ENCODE measurements at regions not wholly inside any gene's neighbourhood (a gene's known extent, or its start where the extent isn't known, plus 50 kb on each side); places are given as distances from the start of the nearest gene placed in this dataset.

DNA sequence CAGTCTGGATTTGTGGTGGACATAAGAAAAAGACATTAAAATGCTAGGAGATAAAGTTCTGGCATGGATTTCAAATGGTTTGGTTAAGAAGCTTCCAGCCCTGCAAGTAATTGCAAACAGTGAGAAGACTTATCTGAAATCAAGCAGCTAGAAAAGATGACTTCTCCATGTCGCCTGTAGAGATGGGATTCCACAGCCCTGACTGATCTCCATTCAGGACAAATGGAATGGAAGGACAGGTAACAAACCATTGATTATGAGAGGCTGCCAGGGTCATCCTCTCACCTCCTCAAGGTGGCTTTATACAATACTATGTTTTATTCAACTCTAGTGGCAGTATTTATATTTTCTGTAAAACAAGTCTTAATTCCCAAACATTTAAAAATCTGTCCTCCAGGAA, 237.9 kb downstream of the HLX start:
- FAIRE-seq (no peak), DNase-seq (ENCODE audit: low read depth, low spot score) (no peak)
- Histone ChIP-seq H4K20me1 (replicated peaks; ENCODE audit: control insufficient read depth, extremely low read depth, insufficient read depth, low read length) (no peaks in the 10 kb centered on the region), H3K4me2 (ENCODE audit: insufficient read depth, low read length) (no peak overlapping the region), H3K9ac (replicated peaks; ENCODE audit: extremely low read depth, insufficient read depth, low read length) (no peak overlapping the region), H3K27ac (ENCODE audit: insufficient read depth, low read depth, low read length) (no peak overlapping the region), H3K36me3 (ENCODE audit: control insufficient read depth in 2 of 2, extremely low read depth in 1 of 2, insufficient read depth in 2 of 2, low read length in 2 of 2) (no peaks in the 10 kb centered on the region), H3K4me1 (ENCODE audit: control insufficient read depth, extremely low read depth, insufficient read depth, low read length) (peaks cover 3% of the 10 kb centered on the region), H3K9me1 (replicated peaks; ENCODE audit: control insufficient read depth, extremely low read depth, insufficient read depth, low read length) (no peaks in the 10 kb centered on the region), H3K79me2 (ENCODE audit: control insufficient read depth, insufficient read depth, low read length) (no peaks in the 10 kb centered on the region), H2AFZ (ENCODE audit: low read depth, low read length) (no peak overlapping the region), H3K9me3 (replicated peaks; ENCODE audit: control insufficient read depth, insufficient read depth, low read length) (no peaks in the 10 kb centered on the region), H3K27me3 (ENCODE audit: control insufficient read depth in 2 of 2, insufficient read depth in 2 of 2, low read length in 2 of 2) (no peaks in the 10 kb centered on the region), H3K4me3 (replicated peaks in 1 of 3; ENCODE audit: insufficient read depth in 1 of 3, low read depth in 1 of 3, low read length in 3 of 3) (no peak overlapping the region)
- TF ChIP-seq, protein P1, sequence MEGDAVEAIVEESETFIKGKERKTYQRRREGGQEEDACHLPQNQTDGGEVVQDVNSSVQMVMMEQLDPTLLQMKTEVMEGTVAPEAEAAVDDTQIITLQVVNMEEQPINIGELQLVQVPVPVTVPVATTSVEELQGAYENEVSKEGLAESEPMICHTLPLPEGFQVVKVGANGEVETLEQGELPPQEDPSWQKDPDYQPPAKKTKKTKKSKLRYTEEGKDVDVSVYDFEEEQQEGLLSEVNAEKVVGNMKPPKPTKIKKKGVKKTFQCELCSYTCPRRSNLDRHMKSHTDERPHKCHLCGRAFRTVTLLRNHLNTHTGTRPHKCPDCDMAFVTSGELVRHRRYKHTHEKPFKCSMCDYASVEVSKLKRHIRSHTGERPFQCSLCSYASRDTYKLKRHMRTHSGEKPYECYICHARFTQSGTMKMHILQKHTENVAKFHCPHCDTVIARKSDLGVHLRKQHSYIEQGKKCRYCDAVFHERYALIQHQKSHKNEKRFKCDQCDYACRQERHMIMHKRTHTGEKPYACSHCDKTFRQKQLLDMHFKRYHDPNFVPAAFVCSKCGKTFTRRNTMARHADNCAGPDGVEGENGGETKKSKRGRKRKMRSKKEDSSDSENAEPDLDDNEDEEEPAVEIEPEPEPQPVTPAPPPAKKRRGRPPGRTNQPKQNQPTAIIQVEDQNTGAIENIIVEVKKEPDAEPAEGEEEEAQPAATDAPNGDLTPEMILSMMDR (IDR thresholded peaks at IDR 0.05; ENCODE audit: extremely low read depth in 1 of 2, insufficient read depth in 1 of 2, low read depth in 1 of 2, low read length in 2 of 2): no peak
- TF ChIP-seq, protein P2, sequence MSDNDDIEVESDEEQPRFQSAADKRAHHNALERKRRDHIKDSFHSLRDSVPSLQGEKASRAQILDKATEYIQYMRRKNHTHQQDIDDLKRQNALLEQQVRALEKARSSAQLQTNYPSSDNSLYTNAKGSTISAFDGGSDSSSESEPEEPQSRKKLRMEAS (IDR thresholded peaks at IDR 0.05; ENCODE audit: insufficient read depth, insufficient read length): no peak
- TF ChIP-seq JUN (IDR thresholded peaks at IDR 0.05; ENCODE audit: borderline replicate concordance, insufficient read depth, insufficient read length, low read depth) (no peak), POLR2A (IDR thresholded peaks at IDR 0.05; ENCODE audit: low read depth, low read length) (no peak), POLR2AphosphoS5 (IDR thresholded peaks at IDR 0.05; ENCODE audit: insufficient read depth, low read depth, low read length) (no peak), FOS (IDR thresholded peaks at IDR 0.05; ENCODE audit: borderline replicate concordance, insufficient read depth, low read length) (no peak), MYC (IDR thresholded peaks at IDR 0.05; ENCODE audit: low read depth, low read length) (no peak), GATA2 (IDR thresholded peaks at IDR 0.05; ENCODE audit: insufficient read depth, insufficient read length, low read depth, low read length) (no peak), EZH2 (IDR thresholded peaks at IDR 0.05; ENCODE audit: borderline replicate concordance, low read depth, low read length, severe bottlenecking) (no peak)
- BruUV-seq (replicated peaks): no TSS peak
- dilution Hi-C loops (cut with MboI; ENCODE audit: extremely low pct_ligation_motif_present, low sequenced_read_pairs): no loop called here
- intact Hi-C loops (cut with micrococcal nuclease): no loop called here
- ChIA-PET POLR2A (no interaction called here), CTCF (interaction anchor here (1.2 to 1.8 kb wide), 2 partner anchors 44 to 87 kb away, joined by 3 to 6 read pairs; no protein-coding TSS in a partner anchor)
